HG03159 (cell line): ENCODE measurements at regions not wholly inside any gene's neighbourhood (a gene's known extent, or its start where the extent isn't known, plus 50 kb on each side); places are given as distances from the start of the nearest gene placed in this dataset.

Experiments
- ATAC-seq: cut with Tn5 transposase; IDR thresholded peaks from one replicate; pipeline ENCODE4 v1.9.1; 2021; ENCODE audit warnings: mild to moderate bottlenecking, moderate library complexity; ENCODE audit not compliant: unreplicated experiment

DNA sequence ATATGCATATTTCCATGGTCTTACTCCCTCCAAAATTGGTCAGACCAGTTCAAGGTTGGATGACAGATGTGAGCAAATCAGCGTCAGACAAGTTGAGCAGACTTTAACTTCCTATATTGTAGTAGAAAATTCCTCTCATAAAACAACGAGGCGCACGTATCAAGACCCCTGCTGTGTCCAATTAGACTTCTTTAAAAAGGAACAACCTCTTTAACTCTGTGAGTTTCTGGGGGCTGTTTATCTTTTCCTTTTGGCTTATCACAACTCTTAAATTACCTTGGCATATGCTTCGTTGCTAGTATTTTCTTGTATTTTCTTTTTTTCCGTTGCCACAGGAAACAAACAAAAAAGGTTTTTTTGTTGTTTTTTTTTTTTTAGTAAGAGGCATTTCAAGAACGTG is 398.2 kb upstream of the WWC1 start:
- no peak for ATAC-seq

DNA sequence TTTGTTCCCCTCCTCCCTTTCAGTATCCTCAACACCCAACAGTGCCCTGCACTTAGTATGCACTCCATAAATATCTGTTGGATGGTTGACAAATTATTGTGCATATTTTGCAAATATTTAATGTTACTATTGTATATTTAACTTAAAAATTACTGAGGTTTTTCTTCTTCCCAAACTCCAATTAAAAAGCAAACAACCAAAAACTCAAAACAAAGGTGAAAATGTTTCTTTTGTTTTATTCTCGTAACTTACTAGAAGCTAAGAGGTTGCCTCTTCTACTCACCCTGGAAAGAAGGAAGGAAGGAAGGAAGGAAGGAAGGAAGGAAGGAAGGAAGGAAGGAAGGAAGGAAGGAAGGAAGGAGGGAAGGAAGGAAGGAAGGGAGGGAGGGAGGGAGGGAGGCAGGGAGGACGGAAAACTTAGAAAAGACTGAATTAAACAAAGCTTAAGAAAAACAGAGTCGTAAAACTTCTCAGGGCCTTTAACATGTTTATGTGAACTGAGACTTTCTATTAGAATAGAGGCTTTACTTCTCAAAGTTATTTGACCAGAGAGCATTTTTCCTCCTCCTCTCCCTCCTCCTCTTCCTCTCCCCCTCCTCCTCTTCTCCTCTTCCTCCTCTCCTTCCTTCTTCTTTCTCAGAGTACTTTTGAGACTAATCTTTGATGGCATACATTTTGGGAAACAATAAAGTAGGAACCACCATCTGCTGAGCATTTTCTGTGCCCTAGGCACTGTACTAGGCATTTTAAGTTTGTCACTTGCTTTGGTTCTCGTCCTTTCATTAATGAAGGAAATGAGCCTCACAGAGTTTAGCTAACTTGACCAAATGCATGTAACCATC is 396.6 kb upstream of the WWC1 start:
- ATAC-seq: no peak

DNA sequence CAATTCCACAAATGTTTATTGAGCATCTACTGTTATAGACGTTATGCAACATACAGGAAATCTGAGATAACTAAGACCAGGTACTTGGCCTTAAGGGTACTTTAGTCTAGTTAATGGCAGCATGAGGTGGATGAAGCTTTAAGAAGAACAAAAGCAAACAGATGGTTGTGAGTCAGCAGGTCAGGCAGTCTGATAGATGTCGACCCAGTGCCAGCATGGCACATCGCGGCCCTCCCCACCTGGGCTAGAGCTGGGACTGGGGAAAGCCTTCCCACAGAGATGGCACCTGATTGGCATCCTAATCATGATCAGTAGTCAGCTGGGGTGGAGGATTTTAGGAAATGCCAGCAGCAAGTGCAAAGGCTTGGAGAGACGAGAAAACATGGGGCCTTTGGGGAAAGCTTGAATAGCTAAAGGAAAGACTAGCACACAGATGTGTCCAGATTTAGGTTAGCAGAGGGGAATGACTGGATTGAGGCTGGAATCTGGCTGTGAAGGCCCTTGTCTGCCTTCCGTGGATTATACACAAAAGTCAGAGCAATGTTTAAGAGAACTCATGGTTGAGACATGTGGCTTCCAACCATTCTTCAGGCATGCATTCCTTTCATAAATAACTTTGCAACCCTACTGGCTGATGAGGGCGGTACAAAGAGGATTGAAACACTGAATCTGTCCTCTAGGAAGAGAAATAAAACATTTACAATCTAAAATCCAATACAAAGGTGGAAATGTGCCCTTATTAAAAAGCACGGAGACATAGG is 395.4 kb upstream of the WWC1 start:
- no peak for ATAC-seq

DNA sequence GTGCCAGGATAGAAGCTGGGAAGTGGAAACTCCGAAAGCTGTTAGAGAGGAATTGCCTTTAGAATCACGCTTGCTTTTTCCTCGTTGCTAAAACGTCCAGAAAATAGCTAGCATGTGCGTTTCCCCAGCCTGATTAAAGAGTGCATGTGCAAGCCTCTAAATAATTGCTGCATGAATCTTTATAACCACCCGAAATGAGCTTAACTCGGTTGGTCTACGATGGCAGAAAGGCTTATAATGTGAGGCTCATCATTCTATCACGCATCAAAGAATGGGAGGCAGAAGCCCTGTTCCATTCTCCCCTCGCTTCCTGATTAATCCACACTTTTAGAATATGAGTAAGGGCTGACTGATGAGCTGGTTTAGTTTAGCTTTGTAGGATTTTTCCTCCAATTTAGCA is 394.6 kb upstream of the WWC1 start:
- ATAC-seq: no peak

DNA sequence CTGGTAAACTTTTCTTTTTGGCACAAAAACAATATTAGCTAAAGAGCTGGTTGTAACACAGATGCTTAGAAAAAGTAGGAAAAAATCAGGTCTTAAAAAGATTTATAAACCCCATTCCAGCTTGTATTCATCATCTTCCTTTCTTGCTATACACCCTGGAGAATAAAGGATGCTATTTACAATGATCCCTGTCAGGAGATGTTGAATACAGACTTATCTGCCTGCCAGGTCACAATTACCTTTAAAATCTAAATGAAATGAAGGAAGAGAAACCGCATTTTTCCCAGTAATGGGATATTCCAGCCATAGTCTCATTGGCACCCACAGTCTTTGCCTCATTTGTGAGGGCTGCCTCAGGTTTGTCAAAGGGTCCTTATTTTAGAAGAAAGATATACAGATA is 394.1 kb upstream of the WWC1 start:
- no peak for ATAC-seq

DNA sequence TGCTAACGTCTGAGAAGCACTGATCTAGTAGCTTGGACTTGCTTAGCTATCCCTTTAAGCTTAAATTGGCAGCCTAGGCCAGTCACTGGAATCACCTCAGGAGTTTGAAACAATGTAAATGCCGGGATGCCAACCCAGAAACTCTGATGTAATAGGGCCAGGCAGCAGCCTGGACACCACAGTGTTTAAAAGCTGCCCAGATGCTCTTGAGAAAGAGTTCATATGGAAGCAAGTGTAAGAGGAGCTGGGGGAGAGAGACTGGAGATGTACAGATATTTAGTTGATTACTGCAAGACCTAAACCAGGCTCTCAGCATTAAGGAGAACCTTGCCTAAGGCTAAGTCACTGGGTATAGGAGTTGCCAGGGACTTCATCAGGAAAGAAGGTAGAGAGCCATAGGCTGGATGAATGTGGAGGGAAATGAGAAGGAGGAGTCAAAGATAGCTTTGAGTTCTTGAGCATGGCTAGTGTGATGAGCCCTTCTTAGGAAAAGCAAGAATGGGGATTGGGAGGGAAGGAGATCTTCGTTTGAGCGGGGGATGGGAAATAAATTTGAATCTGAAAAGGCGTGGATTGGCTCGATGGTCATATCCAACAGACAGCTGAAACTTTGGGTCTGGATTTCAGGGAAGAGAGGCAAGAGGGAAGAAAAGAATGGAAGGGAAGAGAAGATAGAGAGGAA is 392.9 kb upstream of the WWC1 start:
- no peak for ATAC-seq

DNA sequence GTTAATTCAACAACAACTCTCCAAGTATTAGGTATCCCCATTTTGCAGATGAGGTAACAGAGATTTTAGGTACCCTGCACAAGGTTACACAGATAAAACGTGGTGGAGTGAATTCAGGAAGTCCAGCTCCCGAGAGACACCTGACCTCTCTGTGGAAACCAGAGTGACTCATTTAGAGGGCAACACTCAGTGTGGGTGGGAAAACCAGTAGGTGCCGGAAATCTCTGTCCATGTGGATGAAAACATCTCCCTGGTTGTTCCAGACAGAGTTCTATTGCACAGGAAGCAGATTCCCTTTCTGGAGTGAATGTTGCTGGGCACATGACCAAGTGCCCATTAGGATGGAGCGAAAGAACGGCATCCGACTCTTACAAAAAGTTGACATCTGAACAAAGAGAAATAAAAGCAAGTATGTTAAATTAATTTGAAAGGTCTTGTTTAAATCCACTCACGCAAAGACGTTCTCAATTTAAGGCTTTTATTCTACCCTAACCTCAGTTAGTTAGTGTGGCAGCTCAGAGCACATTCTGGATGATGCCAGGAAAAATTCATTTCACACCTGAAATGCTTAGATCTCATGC is 391.9 kb upstream of the WWC1 start:
- no peak for ATAC-seq

DNA sequence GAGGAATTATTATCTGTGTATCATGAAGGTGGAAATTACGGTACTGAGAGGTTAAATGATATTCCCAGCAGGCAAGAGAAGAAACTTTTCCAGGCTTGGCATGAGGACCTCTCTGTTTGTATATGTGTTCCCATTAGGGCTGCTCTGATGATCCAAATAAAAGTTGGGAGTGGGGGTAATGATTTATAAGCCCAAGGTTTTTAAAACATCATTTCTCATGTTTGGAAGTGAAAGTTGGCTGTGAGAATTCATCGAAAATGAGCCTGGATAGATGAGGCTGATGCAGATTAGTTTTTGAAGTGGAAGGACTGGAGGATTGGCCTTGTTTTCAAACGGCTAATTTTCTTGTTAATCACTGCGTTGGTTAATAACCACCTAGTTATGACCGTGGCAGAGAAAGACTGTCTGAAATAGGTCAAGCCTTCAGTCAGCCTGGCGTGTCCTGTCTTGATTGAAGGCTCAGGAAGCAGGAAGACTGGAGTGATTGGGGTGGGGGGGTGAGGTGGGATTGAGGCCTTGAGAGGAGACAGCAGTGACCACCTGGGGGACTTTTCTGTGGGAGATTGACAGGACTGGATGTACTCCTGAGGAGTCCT is 391.0 kb upstream of the WWC1 start:
- ATAC-seq: no peak

DNA sequence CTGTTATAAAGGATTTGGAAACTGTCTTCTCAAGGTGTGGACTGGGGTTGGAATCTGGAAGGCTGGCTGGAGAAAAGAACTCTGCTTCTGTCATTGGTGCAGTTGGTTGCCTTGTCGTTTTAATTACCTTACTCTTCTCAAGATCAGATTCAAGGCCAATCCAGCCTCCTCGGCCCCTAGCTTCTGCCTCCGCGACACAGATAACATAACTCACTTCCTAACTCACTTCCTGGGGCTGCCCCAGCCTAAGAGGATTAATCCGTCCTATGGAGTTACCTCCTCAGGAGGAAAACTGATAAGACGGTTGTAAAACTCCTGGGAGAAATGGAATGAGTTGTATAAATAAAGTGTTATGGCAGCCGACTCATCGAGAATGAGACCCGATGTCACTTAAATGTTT is 389.1 kb upstream of the WWC1 start:
- no peak for ATAC-seq

DNA sequence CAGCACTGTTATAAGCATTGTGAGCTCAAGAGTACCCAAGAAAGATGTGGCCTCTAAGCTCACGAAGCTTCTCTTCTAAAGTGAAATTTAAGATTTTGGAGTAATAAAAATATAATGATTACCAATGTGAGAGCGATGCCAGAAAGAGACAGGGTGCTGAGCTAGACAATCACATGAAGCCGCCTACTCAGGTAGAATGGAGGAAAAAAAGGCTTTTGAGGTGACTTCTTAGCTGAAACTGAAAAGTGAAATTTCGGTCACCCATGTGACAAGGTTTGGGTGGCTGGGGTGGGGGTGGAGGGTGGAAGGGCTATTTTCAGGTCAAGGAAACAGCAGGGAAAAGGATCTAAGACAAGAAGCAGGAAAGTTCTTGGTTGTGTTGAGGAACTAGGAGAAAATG is 388.2 kb upstream of the WWC1 start:
- ATAC-seq: no peak

DNA sequence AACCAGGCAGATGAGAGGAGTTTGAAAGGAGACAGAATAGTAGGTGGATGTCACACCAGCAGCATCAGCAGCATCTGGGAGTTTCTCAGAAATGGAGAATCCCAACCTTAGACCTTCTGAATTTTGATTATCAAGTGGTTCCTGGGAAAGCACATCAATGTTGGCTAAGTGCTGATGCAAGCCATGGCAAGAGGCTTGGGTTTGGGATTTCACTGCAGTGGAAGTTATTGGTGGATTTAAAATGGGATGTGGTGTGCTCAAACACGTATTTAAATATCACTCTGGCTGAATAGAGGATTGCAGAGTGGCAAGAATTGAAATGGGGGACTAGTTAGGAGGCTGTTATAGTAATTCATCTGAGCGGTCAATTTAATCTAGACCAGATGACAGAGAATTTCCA is 387.8 kb upstream of the WWC1 start:
- no peak for ATAC-seq

DNA sequence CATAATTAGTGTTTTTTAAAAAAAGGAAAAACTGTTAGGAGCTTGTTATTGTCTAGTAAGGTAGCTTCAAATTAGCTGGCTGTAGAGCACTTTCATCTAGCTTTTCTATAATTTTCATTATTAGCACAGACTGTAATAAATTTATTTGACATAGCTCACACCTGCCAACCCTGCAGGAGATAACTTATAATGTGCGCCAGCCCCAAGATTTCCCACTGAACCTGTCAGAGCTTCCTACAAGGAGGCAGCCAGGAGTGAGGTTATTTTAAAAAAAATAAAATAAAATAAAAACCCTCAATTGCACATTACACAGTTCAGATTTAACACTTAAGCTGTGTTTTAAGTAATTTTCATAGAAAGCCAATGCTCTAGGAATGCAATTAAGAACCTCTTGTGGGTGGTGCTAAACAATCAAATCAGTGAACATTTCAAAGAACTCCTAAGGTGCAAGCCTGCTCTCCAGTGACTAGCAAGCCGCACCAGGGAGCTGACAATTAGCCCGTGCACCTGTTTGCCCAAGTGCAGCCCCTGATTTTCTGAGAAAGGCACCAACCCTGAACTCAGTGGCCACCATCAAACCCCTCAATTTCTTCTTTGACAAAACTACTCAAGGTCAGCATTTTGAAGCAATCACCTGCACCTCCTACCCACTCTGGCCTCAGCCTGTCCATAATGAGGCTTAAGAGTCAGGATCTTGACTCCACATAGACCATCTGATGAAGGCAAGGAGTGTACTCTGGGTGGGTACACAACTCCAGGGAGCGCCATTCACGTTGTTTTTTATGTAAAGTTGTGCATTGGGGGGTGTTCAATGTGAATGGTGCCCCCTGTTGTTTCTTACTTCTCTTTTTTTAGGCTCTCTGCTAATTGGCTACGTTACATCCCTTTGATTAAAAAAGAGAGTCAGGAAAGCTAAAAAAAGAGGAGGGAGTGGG is 385.3 kb upstream of the WWC1 start:
- no peak for ATAC-seq

DNA sequence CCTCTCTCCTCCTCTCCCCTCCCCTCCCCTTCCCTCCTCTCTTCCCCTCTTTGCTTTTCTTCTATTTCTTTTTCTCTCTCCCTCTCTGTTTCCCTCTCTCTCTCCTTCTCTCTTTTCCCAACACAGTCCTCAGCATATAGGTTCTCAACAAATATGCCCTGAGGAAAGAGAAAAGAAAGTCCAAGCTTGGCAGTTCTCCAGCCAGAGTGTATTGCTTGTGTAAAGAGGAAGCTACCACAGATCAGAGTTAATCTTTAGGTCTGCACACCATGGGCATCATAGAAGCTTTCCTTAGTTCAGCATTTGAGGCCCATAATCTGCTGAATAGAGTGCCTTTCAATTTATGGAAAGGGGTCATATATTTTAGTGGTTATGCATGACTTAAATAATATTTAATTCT is 382.8 kb upstream of the WWC1 start:
- ATAC-seq: no peak

DNA sequence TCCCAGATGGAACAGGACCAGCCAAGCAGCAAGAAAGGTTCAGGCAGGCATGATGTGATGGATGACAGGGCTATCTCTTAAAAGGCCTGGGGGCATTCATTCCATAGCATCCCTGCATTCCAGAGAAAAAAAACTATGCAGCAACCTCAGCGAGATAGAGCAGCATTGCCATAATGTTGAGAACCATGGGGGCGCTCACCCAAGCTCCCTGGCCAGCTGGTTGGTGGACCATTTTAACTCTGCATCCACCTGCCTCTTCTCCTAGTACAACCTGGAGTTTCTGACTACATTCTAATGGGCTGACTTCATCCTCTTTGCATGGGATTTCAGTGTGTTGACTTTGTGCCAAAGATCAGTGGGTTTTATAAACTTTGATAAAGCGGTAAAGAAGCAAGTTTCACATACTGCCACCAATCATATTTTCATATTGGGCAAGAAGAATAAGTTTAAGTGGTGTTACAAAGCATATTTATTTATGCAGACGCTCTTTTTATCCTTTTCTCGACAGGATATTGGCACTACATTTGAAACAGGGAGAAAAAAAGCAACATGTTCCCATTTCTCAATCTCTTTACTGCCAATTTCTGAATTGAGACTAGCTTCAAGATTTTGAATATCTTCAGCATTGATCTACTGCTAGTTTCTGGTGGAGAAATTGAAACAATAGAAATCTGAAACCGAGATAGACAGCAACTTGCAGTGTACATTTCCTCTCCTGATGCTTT is 378.3 kb upstream of the WWC1 start:
- ATAC-seq: no peak

DNA sequence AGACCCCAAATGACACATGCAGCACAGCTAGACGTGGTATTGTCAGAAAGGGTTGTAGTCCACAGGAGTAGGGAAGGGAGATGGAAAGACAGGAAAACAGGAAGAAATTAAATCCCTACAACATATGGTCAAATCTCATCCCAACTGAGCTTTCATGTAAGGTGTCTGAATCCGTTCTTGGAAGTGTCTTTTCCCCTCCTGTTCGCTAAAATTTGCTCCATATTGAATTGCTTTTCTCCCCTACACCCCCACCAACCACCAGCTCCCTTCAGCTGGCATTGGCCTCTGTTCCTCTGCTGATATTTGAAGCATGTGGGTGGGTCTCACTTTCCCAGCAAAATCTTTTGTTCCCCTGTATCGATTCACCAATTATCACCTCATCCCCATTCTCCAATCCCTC is 376.2 kb upstream of the WWC1 start:
- ATAC-seq: no peak

DNA sequence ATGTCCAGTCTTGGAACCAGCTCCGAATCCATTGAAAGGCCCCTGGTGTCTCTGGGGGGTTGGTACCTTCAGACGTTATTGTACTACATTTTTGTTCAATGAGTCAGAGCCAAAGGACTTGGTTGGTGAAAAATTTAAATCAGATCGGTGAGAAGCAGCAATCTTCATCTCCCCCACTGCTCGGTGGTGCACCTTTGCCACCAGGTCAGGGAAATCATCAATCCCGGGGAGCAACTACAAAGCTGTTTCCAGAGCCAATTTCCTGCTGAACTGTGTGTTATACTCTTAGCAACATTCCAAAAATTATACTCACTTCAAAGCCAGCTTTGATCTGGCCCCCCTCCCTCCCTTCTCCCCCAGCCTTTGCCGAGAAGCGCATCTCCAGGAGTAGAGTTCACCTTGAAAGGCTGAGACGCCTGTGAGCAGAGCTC is 375.2 kb upstream of the WWC1 start:
- ATAC-seq: no peak

DNA sequence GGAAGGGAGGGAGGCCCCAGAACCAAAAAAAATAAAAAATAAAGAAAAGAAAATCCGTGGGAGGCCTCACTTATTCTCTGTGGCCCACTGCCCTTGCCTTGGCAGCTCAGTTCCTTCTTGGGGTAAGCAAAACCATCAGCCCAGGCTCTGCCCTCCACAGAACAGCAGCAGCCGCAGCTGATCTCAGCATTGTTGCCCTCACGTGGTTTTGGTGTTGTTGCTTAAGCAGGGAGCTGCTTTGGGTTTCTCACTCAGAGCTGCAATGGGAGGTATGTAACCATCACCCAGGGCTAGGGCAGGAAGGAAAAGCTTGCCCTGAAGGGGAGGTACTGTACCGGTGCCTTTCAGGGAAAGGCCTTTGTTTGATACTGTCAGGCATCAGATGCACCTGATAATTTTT is 374.7 kb upstream of the WWC1 start:
- no peak for ATAC-seq

DNA sequence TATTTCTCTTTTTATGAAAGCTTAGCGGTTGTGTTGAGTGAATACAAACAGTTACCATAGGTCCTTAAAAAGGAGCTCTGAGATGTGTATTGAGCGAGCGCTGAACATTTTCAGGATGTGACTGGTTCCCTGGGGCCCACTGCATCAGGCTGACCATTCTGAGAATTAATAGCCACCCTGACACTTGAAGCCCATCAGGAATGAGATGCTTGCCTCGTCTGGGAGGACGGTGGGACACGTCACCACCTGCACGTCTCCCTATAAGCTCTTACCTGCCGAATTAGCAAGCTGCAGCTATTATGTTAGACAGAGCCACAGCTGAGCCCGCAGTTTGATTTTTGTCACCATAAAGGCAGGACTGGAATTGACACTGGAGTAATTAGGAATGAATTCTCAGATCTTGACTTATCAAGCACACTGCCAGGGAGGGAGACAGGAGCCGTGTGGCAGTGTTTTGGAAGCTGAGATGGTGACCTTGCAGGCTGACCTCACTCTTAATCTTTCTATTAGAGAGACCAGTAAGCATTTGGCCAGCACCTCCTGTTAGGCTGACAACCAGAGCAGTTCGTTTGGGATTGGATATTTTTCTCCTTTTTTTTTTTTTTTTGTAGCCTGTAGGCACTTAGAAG is 373.1 kb upstream of the WWC1 start:
- no peak for ATAC-seq
